OCI-LY3 (cell line): ENCODE measurements at regions not wholly inside any gene's neighbourhood (a gene's known extent, or its start where the extent isn't known, plus 50 kb on each side); places are given as distances from the start of the nearest gene placed in this dataset.
A peak's percentile ranks its signal among the peaks of the same experiment; 100 is the strongest.

Experiments
- H2AFZ ChIP-seq: fragments of 200-600, 300-600 bp; shearing (Covaris generic); 2 replicates; pipeline ENCODE4 v1.6.0; 2014; ENCODE audit warnings: antibody characterized with exemption, low read depth, low read length
- H3K27ac ChIP-seq: fragments of 200-600, 300-600 bp; sonication (generic); 2 replicates; pipeline ENCODE4 v1.5.1; 2014; ENCODE audit warnings: mild to moderate bottlenecking, low read length, moderate library complexity, mixed read lengths
- H3K27me3 ChIP-seq: fragments of 200-600, 300-600 bp; sonication (generic); 2 replicates; pipeline ENCODE4 v1.6.1; 2014; ENCODE audit warnings: low read depth, low read length, mixed read lengths
- H3K36me3 ChIP-seq: fragments of 200-600, 300-600 bp; sonication (generic); replicated peaks from 2 replicates; pipeline ENCODE3; 2014; ENCODE audit warnings: low read depth, low read length, mixed read lengths
- H3K4me1 ChIP-seq: fragments of 300-600, 200-600 bp; sonication (generic); 2 replicates; pipeline ENCODE4 v1.6.1; 2014; ENCODE audit warnings: low read length, mixed read lengths
- H3K4me2 ChIP-seq: fragments of 200-600, 300-600 bp; sonication (generic); 2 replicates; pipeline ENCODE4 v1.6.1; 2014; ENCODE audit warnings: low read length, mixed read lengths
- H3K4me3 ChIP-seq: fragments of 300-600, 200-600 bp; sonication (generic); 2 replicates; pipeline ENCODE4 v1.5.1; 2014; ENCODE audit warnings: antibody characterized with exemption, mild to moderate bottlenecking, low read length, moderate library complexity
- H3K79me2 ChIP-seq: fragments of 300-600, 200-600 bp; shearing (Covaris generic); 2 replicates; pipeline ENCODE4 v1.6.1; 2014; ENCODE audit warnings: mild to moderate bottlenecking, low read length, mixed read lengths
- H3K9ac ChIP-seq: fragments of 300-600, 200-600 bp; shearing (Covaris generic); 2 replicates; pipeline ENCODE4 v1.6.0; 2014; ENCODE audit warnings: mild to moderate bottlenecking, low read length, moderate library complexity
- H3K9me3 ChIP-seq: fragments of 200-600, 300-600 bp; shearing (Covaris generic); 2 replicates; pipeline ENCODE4 v1.6.1; 2014; ENCODE audit warnings: low read length, mixed read lengths; ENCODE audit not compliant: insufficient read depth
- H4K20me1 ChIP-seq: fragments of 200-600, 300-600 bp; sonication (generic); 2 replicates; pipeline ENCODE4 v1.6.1; 2016; ENCODE audit warnings: low read length, mixed read lengths; ENCODE audit not compliant: insufficient read depth
- EZH2phosphoT487 ChIP-seq: fragments of 200-600 bp; shearing (Covaris generic); IDR thresholded peaks from 2 replicates; pipeline ENCODE4 v1.6.1; 2018; ENCODE audit warnings: antibody characterized with exemption, mixed run types, low read depth
- TF ChIP-seq, protein P1 (sequence below): fragments of 200-600, 300-600 bp; sonication (generic); IDR thresholded peaks from 2 replicates; pipeline ENCODE4 v1.5.1; 2014; ENCODE audit warnings: antibody characterized with exemption, low read length, low read depth

DNA sequence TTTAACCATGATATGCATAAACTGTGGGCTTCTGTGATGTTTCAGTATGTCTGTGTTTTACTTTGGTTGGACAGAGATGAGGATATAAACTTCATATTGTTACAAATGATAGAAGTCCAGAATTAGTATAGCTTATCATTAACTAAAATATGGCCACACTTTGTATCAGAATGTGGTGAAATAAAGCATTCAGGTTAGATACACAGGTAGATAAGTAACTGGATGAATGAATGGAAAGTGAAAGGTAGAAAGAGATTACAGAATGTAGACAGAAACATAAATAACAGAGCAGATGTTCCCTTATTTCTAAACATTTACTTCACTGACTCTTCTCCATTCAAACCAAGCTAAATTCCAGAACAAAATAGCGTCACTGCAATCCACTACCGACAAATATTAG lies 1033.8 kb downstream of the CDH18 start:
- no peak overlapping the region for H3K9ac ChIP-seq
- 0 out of 2 replicates have a peak overlapping the region, but pooled peaks have one; percentile 30 for H2AFZ ChIP-seq
- H3K4me3 ChIP-seq: no peak overlapping the region
- H4K20me1 ChIP-seq: no peaks in the 10 kb centered on the region
- no peaks in the 10 kb centered on the region for H3K9me3 ChIP-seq
- no peak overlapping the region for H3K4me2 ChIP-seq
- no peaks in the 10 kb centered on the region for H3K4me1 ChIP-seq
- H3K36me3 ChIP-seq: no peaks in the 10 kb centered on the region
- H3K79me2 ChIP-seq: no peaks in the 10 kb centered on the region
- H3K27ac ChIP-seq: no peak overlapping the region
- TF ChIP-seq EZH2phosphoT487: no peak
- TF ChIP-seq, protein P1, sequence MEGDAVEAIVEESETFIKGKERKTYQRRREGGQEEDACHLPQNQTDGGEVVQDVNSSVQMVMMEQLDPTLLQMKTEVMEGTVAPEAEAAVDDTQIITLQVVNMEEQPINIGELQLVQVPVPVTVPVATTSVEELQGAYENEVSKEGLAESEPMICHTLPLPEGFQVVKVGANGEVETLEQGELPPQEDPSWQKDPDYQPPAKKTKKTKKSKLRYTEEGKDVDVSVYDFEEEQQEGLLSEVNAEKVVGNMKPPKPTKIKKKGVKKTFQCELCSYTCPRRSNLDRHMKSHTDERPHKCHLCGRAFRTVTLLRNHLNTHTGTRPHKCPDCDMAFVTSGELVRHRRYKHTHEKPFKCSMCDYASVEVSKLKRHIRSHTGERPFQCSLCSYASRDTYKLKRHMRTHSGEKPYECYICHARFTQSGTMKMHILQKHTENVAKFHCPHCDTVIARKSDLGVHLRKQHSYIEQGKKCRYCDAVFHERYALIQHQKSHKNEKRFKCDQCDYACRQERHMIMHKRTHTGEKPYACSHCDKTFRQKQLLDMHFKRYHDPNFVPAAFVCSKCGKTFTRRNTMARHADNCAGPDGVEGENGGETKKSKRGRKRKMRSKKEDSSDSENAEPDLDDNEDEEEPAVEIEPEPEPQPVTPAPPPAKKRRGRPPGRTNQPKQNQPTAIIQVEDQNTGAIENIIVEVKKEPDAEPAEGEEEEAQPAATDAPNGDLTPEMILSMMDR: no peak
- H3K27me3 ChIP-seq: no peaks in the 10 kb centered on the region

DNA sequence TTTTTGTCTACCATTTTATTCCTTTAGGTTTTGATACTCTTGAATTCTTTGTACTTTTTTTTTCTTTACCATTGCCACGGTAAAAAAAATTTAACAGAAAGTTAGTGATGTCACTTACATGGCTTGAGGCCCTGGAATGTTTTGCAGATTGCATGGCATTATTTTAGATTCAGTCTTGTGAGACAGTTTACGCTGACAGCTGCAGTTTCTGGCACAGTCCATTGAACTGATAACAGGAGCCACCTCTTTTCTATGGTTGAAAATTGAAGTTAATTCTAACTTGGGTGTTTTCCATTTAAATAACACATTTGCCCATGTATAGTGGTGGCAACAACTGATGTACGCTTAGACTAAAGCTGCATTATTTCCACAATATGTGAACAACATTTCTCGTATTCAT lies 1028.5 kb downstream of the CDH18 start:
- peaks cover 10% of the 10 kb centered on the region for H3K4me1 ChIP-seq
- H3K79me2 ChIP-seq: no peaks in the 10 kb centered on the region
- H3K9ac ChIP-seq: no peak overlapping the region
- no peak overlapping the region for H2AFZ ChIP-seq
- no peaks in the 10 kb centered on the region for H3K9me3 ChIP-seq
- H3K4me3 ChIP-seq: no peak overlapping the region
- H3K27ac ChIP-seq: no peak overlapping the region
- no peak overlapping the region for H3K4me2 ChIP-seq
- no peaks in the 10 kb centered on the region for H3K36me3 ChIP-seq
- TF ChIP-seq, protein P1: no peak
- TF ChIP-seq EZH2phosphoT487: no peak
- no peaks in the 10 kb centered on the region for H4K20me1 ChIP-seq
- H3K27me3 ChIP-seq: no peaks in the 10 kb centered on the region

DNA sequence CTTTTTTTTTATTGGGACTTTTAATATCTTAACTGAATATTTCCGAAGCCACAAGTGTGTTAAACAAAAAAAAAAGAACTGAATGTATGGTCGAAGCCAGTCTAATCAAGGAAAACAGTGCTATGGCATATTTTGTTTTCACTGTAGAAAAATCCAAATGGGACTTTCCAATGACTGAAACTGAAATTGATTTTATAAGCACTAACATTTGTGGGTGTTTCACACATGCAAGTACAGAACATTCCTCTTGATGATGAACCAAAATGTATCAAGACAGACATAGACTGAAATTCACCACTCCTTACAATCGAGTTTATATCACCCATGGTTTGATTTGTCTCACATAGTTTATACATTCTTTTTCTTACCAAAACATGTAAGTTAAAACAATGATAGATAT lies 1026.8 kb downstream of the CDH18 start:
- no peak overlapping the region for H3K9ac ChIP-seq
- H4K20me1 ChIP-seq: no peaks in the 10 kb centered on the region
- TF ChIP-seq EZH2phosphoT487: no peak
- TF ChIP-seq, protein P1: no peak
- H3K4me2 ChIP-seq: peak overlapping the region; percentile 24
- H2AFZ ChIP-seq: no peak overlapping the region; the same call in 1 of the 2 replicates
- no peak overlapping the region for H3K27ac ChIP-seq
- H3K27me3 ChIP-seq: no peaks in the 10 kb centered on the region
- H3K4me1 ChIP-seq: peaks cover 10% of the 10 kb centered on the region
- H3K79me2 ChIP-seq: no peaks in the 10 kb centered on the region
- H3K9me3 ChIP-seq: no peaks in the 10 kb centered on the region
- no peak overlapping the region for H3K4me3 ChIP-seq
- no peaks in the 10 kb centered on the region for H3K36me3 ChIP-seq

DNA sequence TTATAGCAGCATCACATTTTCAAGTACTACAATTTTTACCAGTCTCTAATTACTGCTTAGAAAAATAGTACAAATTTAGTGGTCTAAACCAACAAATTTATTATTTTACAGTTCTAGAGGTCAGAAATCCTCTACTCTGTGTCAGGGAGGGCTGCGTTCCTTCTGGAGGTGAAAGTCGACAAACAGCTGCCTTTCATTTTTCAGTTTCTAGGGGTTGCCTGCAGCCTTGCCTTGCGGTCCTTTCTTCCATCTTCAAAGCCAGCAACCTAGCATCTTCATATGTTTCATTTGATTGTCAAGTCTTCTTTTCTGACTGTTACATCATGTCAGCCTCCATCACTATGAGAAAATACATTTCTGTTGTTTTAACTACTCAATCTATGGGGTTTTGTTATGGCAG lies 1022.1 kb downstream of the CDH18 start:
- no peak overlapping the region for H3K27ac ChIP-seq
- peaks cover 9% of the 10 kb centered on the region for H3K4me1 ChIP-seq
- H3K9ac ChIP-seq: no peak overlapping the region
- no peaks in the 10 kb centered on the region for H3K79me2 ChIP-seq
- no peaks in the 10 kb centered on the region for H3K36me3 ChIP-seq
- no peaks in the 10 kb centered on the region for H3K27me3 ChIP-seq
- no peak overlapping the region for H3K4me3 ChIP-seq
- no peak overlapping the region for H2AFZ ChIP-seq
- no peaks in the 10 kb centered on the region for H3K9me3 ChIP-seq
- H4K20me1 ChIP-seq: no peaks in the 10 kb centered on the region
- TF ChIP-seq EZH2phosphoT487: no peak
- TF ChIP-seq, protein P1: no peak
- H3K4me2 ChIP-seq: no peak overlapping the region
